H1 (cell line): ENCODE measurements at regions not wholly inside any gene's neighbourhood (a gene's known extent, or its start where the extent isn't known, plus 50 kb on each side); places are given as distances from the start of the nearest gene placed in this dataset.

Experiments
- CTBP2 ChIP-seq: IDR thresholded peaks from 2 replicates; pipeline ENCODE4 v1.7.0; 2011; ENCODE audit warnings: borderline replicate concordance, mild to moderate bottlenecking, moderate library complexity, mixed read lengths, low read length; ENCODE audit not compliant: insufficient read depth, insufficient read length
- HDAC6 ChIP-seq: IDR thresholded peaks from one replicate; pipeline ENCODE4 v1.7.1; 2012; ENCODE audit warnings: low read depth, mild to moderate bottlenecking, inconsistent platforms, low read length, moderate library complexity
- POU5F1 ChIP-seq: IDR thresholded peaks from 2 replicates; pipeline ENCODE4 v1.6.1; 2011; ENCODE audit warnings: low read depth, mild to moderate bottlenecking, low read length, moderate library complexity
- RFX5 ChIP-seq: IDR thresholded peaks from 2 replicates; pipeline ENCODE4 v1.6.1; 2011; ENCODE audit warnings: low read depth, low read length, improper control_type of control experiment, borderline replicate concordance
- SP4 ChIP-seq: IDR thresholded peaks from 2 replicates; pipeline ENCODE4 v1.6.1; 2012; ENCODE audit warnings: low read length, inconsistent platforms
- SRF ChIP-seq: IDR thresholded peaks from 2 replicates; pipeline ENCODE4 v1.6.1; 2011; ENCODE audit warnings: mild to moderate bottlenecking, low read depth, low read length, moderate library complexity
- TAF7 ChIP-seq: optimal IDR thresholded peaks from 2 replicates; pipeline ENCODE3; 2011; ENCODE audit warnings: low read depth, mild to moderate bottlenecking, inconsistent platforms, low read length, moderate library complexity, borderline replicate concordance
- TEAD4 ChIP-seq: IDR thresholded peaks from 2 replicates; pipeline ENCODE4 v1.6.1; 2012; ENCODE audit warnings: low read depth, low read length, inconsistent platforms, mixed read lengths

GRCh38 chr13:99027661-99028425 lies 50.0 kb upstream of the DOCK9 start (continued):
- TF ChIP-seq TEAD4 (no peak), RFX5 (no peak), POU5F1 (no peak), SRF (no peak), TAF7 (no peak), HDAC6 (no peak), SP4 (no peak), CTBP2 (no peak)
